ENCODE measurements at regions not wholly inside any gene's neighbourhood (a gene's known extent, or its start where the extent isn't known, plus 50 kb on each side); places are given as distances from the start of the nearest gene placed in this dataset.
A peak's percentile ranks its signal among the peaks of the same experiment; 100 is the strongest.

- TF ChIP-seq, protein P1, sequence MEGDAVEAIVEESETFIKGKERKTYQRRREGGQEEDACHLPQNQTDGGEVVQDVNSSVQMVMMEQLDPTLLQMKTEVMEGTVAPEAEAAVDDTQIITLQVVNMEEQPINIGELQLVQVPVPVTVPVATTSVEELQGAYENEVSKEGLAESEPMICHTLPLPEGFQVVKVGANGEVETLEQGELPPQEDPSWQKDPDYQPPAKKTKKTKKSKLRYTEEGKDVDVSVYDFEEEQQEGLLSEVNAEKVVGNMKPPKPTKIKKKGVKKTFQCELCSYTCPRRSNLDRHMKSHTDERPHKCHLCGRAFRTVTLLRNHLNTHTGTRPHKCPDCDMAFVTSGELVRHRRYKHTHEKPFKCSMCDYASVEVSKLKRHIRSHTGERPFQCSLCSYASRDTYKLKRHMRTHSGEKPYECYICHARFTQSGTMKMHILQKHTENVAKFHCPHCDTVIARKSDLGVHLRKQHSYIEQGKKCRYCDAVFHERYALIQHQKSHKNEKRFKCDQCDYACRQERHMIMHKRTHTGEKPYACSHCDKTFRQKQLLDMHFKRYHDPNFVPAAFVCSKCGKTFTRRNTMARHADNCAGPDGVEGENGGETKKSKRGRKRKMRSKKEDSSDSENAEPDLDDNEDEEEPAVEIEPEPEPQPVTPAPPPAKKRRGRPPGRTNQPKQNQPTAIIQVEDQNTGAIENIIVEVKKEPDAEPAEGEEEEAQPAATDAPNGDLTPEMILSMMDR (IDR thresholded peaks at IDR 0.05) = no peak
- TF ChIP-seq ZFX (IDR thresholded peaks at IDR 0.05; ENCODE audit: borderline replicate concordance) = no peak
Observed at GRCh38 chr4:152269448-152270191, 266.3 kb downstream of the FBXW7 start.

DNA sequence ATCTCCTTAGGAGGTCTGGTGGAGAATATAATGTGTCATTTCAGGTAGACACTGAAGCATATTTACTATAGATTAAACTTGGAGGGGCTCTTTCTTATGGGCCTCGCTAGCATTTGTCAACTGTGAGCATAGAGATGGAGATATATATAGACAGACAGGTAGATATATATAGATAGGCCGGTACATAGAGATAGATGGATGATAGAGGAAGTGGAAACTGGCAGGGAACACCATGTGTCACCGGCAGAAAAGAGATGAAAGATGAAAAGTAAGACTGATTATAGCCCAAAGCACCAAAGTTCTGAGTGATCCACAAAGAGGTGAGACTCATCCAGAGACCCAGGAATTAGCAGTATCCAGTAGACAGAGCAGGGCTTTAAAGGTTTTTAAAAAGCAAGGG, 268.1 kb downstream of the FBXW7 start:
- no peak for TF ChIP-seq ZFX (IDR thresholded peaks at IDR 0.05; ENCODE audit: borderline replicate concordance)
- TF ChIP-seq, protein P1 (IDR thresholded peaks at IDR 0.05) = no peak
- H3K27ac ChIP-seq = no peak overlapping the region

More at GRCh38 chr4:152269448-152270191, 266.3 kb downstream of the FBXW7 start:
- no peak overlapping the region for H3K27ac ChIP-seq

- no peak for TF ChIP-seq ZFX (IDR thresholded peaks at IDR 0.05; ENCODE audit: borderline replicate concordance)
- TF ChIP-seq, protein P1 (IDR thresholded peaks at IDR 0.05) = no peak
- H3K27ac ChIP-seq = no peak overlapping the region
Observed at GRCh38 chr4:152266831-152267480, 268.9 kb downstream of the FBXW7 start.

DNA sequence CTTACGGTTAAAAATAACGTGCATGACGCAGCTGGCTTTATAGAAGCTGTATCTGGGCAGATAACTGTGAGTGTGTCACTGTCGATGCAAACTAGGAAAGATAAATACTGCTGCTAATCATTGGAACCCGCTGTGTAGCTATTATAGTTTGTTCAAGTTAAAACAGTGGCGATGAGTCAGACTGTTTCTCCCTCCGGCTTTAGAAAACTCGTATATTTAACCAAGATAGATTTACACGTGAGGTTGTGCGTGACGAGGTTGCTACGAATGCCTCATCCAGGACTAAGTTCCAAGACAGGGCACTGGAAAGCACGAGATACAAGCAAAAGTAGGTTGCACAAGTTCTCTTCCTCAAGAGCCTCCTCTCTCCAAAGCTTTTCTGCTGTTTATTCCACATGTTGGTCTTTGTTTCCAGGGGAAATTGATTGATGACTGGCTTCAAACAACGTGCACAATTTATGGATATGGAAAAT, 270.7 kb downstream of the FBXW7 start:
- H3K27ac ChIP-seq = peak overlapping the region; percentile 36; the same call in 1 of the 2 replicates
- TF ChIP-seq, protein P1 (IDR thresholded peaks at IDR 0.05) = no peak
- TF ChIP-seq ZFX (IDR thresholded peaks at IDR 0.05; ENCODE audit: borderline replicate concordance) = no peak

GRCh38 chr4:152264106-152264505, 271.8 kb downstream of the FBXW7 start:
- TF ChIP-seq ZFX (IDR thresholded peaks at IDR 0.05; ENCODE audit: borderline replicate concordance) = no peak
- TF ChIP-seq, protein P1 (IDR thresholded peaks at IDR 0.05) = no peak
- H3K27ac ChIP-seq = no peak overlapping the region

DNA sequence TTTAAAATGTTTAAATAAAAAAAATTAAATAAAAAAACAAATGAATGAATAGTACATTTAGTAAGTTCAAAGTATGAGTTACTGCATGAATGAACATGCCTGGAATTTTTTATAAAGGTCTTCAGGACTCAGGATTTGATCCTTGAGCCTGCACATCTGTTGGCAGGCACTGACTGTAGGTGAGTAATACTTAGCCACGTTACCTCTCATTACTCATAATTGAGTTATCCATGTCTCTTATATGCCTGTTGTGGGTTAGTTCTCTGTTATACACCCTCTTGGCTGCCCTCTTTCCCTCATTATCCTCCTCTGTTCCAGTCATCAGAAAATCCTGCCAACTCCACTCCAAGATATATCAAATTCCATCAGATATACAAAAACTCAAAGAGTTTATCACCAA, 276.0 kb downstream of the FBXW7 start:
- TF ChIP-seq, protein P1 (IDR thresholded peaks at IDR 0.05) = no peak
- no peak for TF ChIP-seq ZFX (IDR thresholded peaks at IDR 0.05; ENCODE audit: borderline replicate concordance)
- H3K27ac ChIP-seq = no peak overlapping the region

Data from 22Rv1 (cell line).